Islet of Langerhans (tissue), 1 donor: ENCODE measurements at regions not wholly inside any gene's neighbourhood (a gene's known extent, or its start where the extent isn't known, plus 50 kb on each side); places are given as distances from the start of the nearest gene placed in this dataset.

Experiments
- FAIRE-seq: peaks from one replicate; lab custom pipeline; 2011; peaks lifted over from hg19 to GRCh38; lab: Jason Lieb, UNC

- no peak for FAIRE-seq
Measured at GRCh38 chr4:111499706-111500105, 645.5 kb upstream of the FAM241A start.

GRCh38 chr4:111500858-111501257, 644.4 kb upstream of the FAM241A start:
- FAIRE-seq: no peak

- FAIRE-seq: no peak
Measured at GRCh38 chr4:111501946-111502345, 643.3 kb upstream of the FAM241A start.

- FAIRE-seq: no peak
Measured at GRCh38 chr4:111502626-111503025, 642.6 kb upstream of the FAM241A start.

GRCh38 chr4:111506706-111507105, 638.5 kb upstream of the FAM241A start:
- FAIRE-seq: no peak

GRCh38 chr4:111510535-111510934, 634.7 kb upstream of the FAM241A start:
- no peak for FAIRE-seq

- no peak for FAIRE-seq
Measured at GRCh38 chr4:111512081-111512783, 633.0 kb upstream of the FAM241A start.

- no peak for FAIRE-seq
Measured at GRCh38 chr4:111519683-111520082, 625.6 kb upstream of the FAM241A start.

GRCh38 chr4:111530446-111530845, 614.8 kb upstream of the FAM241A start:
- FAIRE-seq: no peak

GRCh38 chr4:111535792-111536191, 609.5 kb upstream of the FAM241A start:
- FAIRE-seq: no peak

- FAIRE-seq: no peak
Measured at GRCh38 chr4:111537165-111537564, 608.1 kb upstream of the FAM241A start.

GRCh38 chr4:111537871-111538270, 607.4 kb upstream of the FAM241A start:
- FAIRE-seq: no peak

- no peak for FAIRE-seq
Measured at GRCh38 chr4:111540671-111541070, 604.6 kb upstream of the FAM241A start.

GRCh38 chr4:111542056-111542455, 603.2 kb upstream of the FAM241A start:
- FAIRE-seq: no peak

- FAIRE-seq: no peak
Measured at GRCh38 chr4:111546881-111547280, 598.4 kb upstream of the FAM241A start.

GRCh38 chr4:111556141-111556781, 589.0 kb upstream of the FAM241A start:
- FAIRE-seq: no peak

- no peak for FAIRE-seq
Measured at GRCh38 chr4:111556851-111557250, 588.4 kb upstream of the FAM241A start.

- FAIRE-seq: no peak
Measured at GRCh38 chr4:111562826-111563225, 582.4 kb upstream of the FAM241A start.

- FAIRE-seq: no peak
Measured at GRCh38 chr4:111572470-111572869, 572.8 kb upstream of the FAM241A start.

GRCh38 chr4:111573386-111573785, 571.9 kb upstream of the FAM241A start:
- no peak for FAIRE-seq

- no peak for FAIRE-seq
Measured at GRCh38 chr4:111579767-111580166, 565.5 kb upstream of the FAM241A start.

- FAIRE-seq: no peak
Measured at GRCh38 chr4:111595456-111595855, 549.8 kb upstream of the FAM241A start.

GRCh38 chr4:111596491-111596890, 548.8 kb upstream of the FAM241A start:
- no peak for FAIRE-seq

- no peak for FAIRE-seq
Measured at GRCh38 chr4:111601671-111602070, 543.6 kb upstream of the FAM241A start.
